ENCODE measurements at regions not wholly inside any gene's neighbourhood (a gene's known extent, or its start where the extent isn't known, plus 50 kb on each side); places are given as distances from the start of the nearest gene placed in this dataset.

DNA sequence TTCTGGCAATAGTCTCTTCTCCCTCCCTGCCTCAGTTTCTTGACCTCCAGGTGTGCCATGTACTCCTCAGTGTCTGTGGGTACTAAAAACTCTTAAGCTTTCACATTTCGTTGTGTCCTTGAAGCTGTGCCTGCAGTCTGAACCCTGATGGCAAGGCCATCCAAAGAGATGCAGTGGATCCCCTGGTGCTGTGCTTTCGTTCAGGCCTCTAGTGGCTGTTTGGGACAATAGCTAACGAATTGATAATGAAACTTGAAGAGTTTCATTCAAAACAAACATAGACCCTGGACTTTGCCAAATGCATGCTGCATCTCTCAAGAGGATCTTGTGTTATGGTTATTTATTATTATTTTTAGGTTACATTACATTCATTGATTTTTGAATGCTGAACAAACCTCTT lies 523.1 kb upstream of the FSIP2 start:
- Histone ChIP-seq H3K27me3 (ENCODE audit: insufficient read depth) (no peaks in the 10 kb centered on the region), H3K4me1 (ENCODE audit: control insufficient read depth in 1 of 2, insufficient read depth in 2 of 2, low read depth in 1 of 2, low read length in 1 of 2) (no peaks in the 10 kb centered on the region), H3K4me3 (ENCODE audit: low read depth in 2 of 2, low read length in 1 of 2) (no peak overlapping the region), H3K27ac (ENCODE audit: low read depth in 2 of 2, low read length in 1 of 2) (no peak overlapping the region), H3K79me2 (ENCODE audit: insufficient read depth) (no peaks in the 10 kb centered on the region), H3F3A (replicated peaks; ENCODE audit: insufficient read depth) (no peaks in the 10 kb centered on the region), H3K9ac (no peak overlapping the region), H2AFZ (ENCODE audit: low read depth) (no peak overlapping the region), H3K9me2 (no peaks in the 10 kb centered on the region), H3K36me3 (replicated peaks in 1 of 2; ENCODE audit: control insufficient read depth in 1 of 2, insufficient read depth in 2 of 2, low read length in 1 of 2) (no peaks in the 10 kb centered on the region), H3K9me3 (no peaks in the 10 kb centered on the region), H3K4me2 (no peak overlapping the region), H4K20me1 (ENCODE audit: insufficient read depth) (no peaks in the 10 kb centered on the region)
- POLR2A ChIA-PET, result no interaction called here
- TF ChIP-seq FOXJ3 (CRISPR knock-in tag; IDR thresholded peaks at IDR 0.05) (no peak), RAD21 (IDR thresholded peaks at IDR 0.05; ENCODE audit: low read length) (no peak), GABPA (IDR thresholded peaks at IDR 0.05; ENCODE audit: low read depth) (no peak), FOSL2 (IDR thresholded peaks at IDR 0.05; ENCODE audit: borderline replicate concordance, low read depth) (no peak), EZH2phosphoT487 (IDR thresholded peaks at IDR 0.05; ENCODE audit: borderline replicate concordance, low read depth) (no peak), TCF12 (IDR thresholded peaks at IDR 0.05) (no peak), TAF1 (IDR thresholded peaks at IDR 0.05; ENCODE audit: borderline replicate concordance, low read depth, low read length) (no peak), NRF1 (IDR thresholded peaks at IDR 0.05; ENCODE audit: low read depth, low read length) (no peak), GATA2 (CRISPR knock-in tag; IDR thresholded peaks at IDR 0.05) (no peak), SIN3A (IDR thresholded peaks at IDR 0.05; ENCODE audit: borderline replicate concordance, low read depth, low read length) (no peak), MXI1 (IDR thresholded peaks at IDR 0.05; ENCODE audit: low read depth, low read length) (no peak), FOXM1 (IDR thresholded peaks at IDR 0.05; ENCODE audit: low read depth) (no peak)
- TF ChIP-seq, protein P1, sequence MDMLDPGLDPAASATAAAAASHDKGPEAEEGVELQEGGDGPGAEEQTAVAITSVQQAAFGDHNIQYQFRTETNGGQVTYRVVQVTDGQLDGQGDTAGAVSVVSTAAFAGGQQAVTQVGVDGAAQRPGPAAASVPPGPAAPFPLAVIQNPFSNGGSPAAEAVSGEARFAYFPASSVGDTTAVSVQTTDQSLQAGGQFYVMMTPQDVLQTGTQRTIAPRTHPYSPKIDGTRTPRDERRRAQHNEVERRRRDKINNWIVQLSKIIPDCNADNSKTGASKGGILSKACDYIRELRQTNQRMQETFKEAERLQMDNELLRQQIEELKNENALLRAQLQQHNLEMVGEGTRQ (IDR thresholded peaks at IDR 0.05; ENCODE audit: borderline replicate concordance, low read depth, low read length), result no peak
- no peak for DNase-seq
- CTCF ChIA-PET, result interaction anchor here (0.7 kb wide), 1 partner anchor 41 kb away, joined by 3 read pairs; no protein-coding TSS in a partner anchor
- WGBS (ENCODE audit: low lambda C conversion rate), result 20% methylated on average over 3 of the region's 3 CpGs

DNA sequence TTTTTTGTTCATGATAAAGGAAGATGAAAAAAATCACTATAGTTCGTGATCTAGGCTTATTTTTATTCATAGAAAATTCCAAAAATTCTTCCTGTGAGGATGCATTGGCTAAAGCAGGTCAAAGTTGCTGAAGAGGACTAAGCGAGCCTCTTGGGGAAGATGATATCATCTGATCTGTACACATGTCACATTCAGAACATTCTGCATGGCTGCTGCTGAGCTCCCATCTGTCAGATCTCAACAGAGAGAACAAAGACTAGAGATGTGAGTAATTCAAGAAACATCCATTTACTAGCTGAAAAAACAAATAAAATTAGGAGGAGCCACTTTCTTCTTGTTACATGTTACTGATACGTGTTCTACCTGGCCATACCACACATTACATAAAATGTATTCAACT lies 518.6 kb upstream of the FSIP2 start:
- Histone ChIP-seq H3K4me2 (no peak overlapping the region), H3K79me2 (ENCODE audit: insufficient read depth) (no peaks in the 10 kb centered on the region), H3K9me2 (no peaks in the 10 kb centered on the region), H3K4me1 (ENCODE audit: control insufficient read depth in 1 of 2, insufficient read depth in 2 of 2, low read depth in 1 of 2, low read length in 1 of 2) (no peaks in the 10 kb centered on the region), H3K27ac (ENCODE audit: low read depth in 2 of 2, low read length in 1 of 2) (no peak overlapping the region), H3K36me3 (replicated peaks in 1 of 2; ENCODE audit: control insufficient read depth in 1 of 2, insufficient read depth in 2 of 2, low read length in 1 of 2) (no peaks in the 10 kb centered on the region), H3K9ac (no peak overlapping the region), H3F3A (replicated peaks; ENCODE audit: insufficient read depth) (no peaks in the 10 kb centered on the region), H3K4me3 (ENCODE audit: low read depth in 2 of 2, low read length in 1 of 2) (no peak overlapping the region), H2AFZ (ENCODE audit: low read depth) (no peak overlapping the region), H3K27me3 (ENCODE audit: insufficient read depth) (no peaks in the 10 kb centered on the region), H3K9me3 (no peaks in the 10 kb centered on the region), H4K20me1 (ENCODE audit: insufficient read depth) (no peaks in the 10 kb centered on the region)
- WGBS (ENCODE audit: low lambda C conversion rate), result 36% methylated on average over 3 of the region's 3 CpGs
- CTCF ChIA-PET, result interaction anchor here (1.5 kb wide), 1 partner anchor 11 kb away, joined by 5 read pairs; no protein-coding TSS in a partner anchor
- POLR2A ChIA-PET, result no interaction called here
- peak; percentile 7 for DNase-seq
- TF ChIP-seq RAD21 (IDR thresholded peaks at IDR 0.05; ENCODE audit: low read length) (no peak), EZH2phosphoT487 (IDR thresholded peaks at IDR 0.05; ENCODE audit: borderline replicate concordance, low read depth) (no peak), ZBTB33 (IDR thresholded peaks at IDR 0.05; ENCODE audit: borderline replicate concordance, low read depth) (no peak), NRF1 (IDR thresholded peaks at IDR 0.05; ENCODE audit: low read depth, low read length) (no peak), YY1 (IDR thresholded peaks at IDR 0.05; ENCODE audit: low read depth) (no peak), GABPA (IDR thresholded peaks at IDR 0.05; ENCODE audit: low read depth) (no peak), GATA2 (CRISPR knock-in tag; IDR thresholded peaks at IDR 0.05) (no peak), RFX5 (IDR thresholded peaks at IDR 0.05; ENCODE audit: low read length) (no peak), TAF1 (IDR thresholded peaks at IDR 0.05; ENCODE audit: borderline replicate concordance, low read depth, low read length) (no peak), MEF2A (IDR thresholded peaks at IDR 0.05; ENCODE audit: borderline replicate concordance, low read depth) (no peak)
- TF ChIP-seq, protein P2, sequence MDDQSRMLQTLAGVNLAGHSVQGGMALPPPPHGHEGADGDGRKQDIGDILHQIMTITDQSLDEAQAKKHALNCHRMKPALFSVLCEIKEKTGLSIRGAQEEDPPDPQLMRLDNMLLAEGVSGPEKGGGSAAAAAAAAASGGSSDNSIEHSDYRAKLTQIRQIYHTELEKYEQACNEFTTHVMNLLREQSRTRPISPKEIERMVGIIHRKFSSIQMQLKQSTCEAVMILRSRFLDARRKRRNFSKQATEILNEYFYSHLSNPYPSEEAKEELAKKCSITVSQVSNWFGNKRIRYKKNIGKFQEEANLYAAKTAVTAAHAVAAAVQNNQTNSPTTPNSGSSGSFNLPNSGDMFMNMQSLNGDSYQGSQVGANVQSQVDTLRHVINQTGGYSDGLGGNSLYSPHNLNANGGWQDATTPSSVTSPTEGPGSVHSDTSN (IDR thresholded peaks at IDR 0.05), result no peak
